PC-3 (cell line): ENCODE measurements at regions not wholly inside any gene's neighbourhood (a gene's known extent, or its start where the extent isn't known, plus 50 kb on each side); places are given as distances from the start of the nearest gene placed in this dataset.

Experiments
- ATAC-seq: fragments of 200-7000 bp; cut with Tn5 transposase; 2 replicates; pipeline ENCODE4 v1.9.1; 2020; ENCODE audit warnings: mild to moderate bottlenecking, moderate library complexity
- BruUV-seq: library from RNA; stranded (reverse); fragments of 400-500 nt; replicated peaks from 2 replicates; lab custom pipeline; 2021; lab: Mats Ljungman, UMichigan
- CTCF ChIA-PET: fragments of 300-600 bp; sonication (Branson Sonifier 250); formaldehyde crosslinking; loops from one replicate; lab custom pipeline; 2022; ENCODE audit warnings: antibody characterized with exemption; lab: Charles Lee
- POLR2A ChIA-PET: fragments of 300-600 bp; sonication (Branson Sonifier 250); formaldehyde crosslinking; loops from one replicate; lab custom pipeline; 2022; ENCODE audit warnings: antibody characterized with exemption; ENCODE audit not compliant: unreplicated experiment; lab: Charles Lee
- DNase-seq: peaks from one replicate; pipeline ENCODE4 v3.0.0-alpha.2; 2015
- H2AFZ ChIP-seq: fragments of 300-600 bp; sonication (generic); 2 replicates; pipeline ENCODE4 v1.6.0; 2016; ENCODE audit warnings: antibody characterized with exemption, low read length
- H3F3A ChIP-seq: fragments of 300-600 bp; sonication (generic); one replicate; pipeline ENCODE4 v1.6.0; 2017; ENCODE audit warnings: antibody characterized with exemption, low read length, control low read depth, mild to moderate bottlenecking; ENCODE audit not compliant: unreplicated experiment
- H3K27ac ChIP-seq: fragments of 300-600 bp; sonication (generic); 2 replicates; pipeline ENCODE4 v1.5.1; 2016; ENCODE audit warnings: mild to moderate bottlenecking, low read length
- H3K27me3 ChIP-seq: fragments of 300-600 bp; sonication (generic); 2 replicates; pipeline ENCODE4 v1.6.1; 2016; ENCODE audit warnings: low read length, mixed read lengths
- H3K36me3 ChIP-seq: fragments of 300-600 bp; sonication (generic); 2 replicates; pipeline ENCODE4 v1.6.1; 2016; ENCODE audit warnings: low read depth, mixed run types, low read length, mixed read lengths
- H3K4me1 ChIP-seq: fragments of 300-600 bp; sonication (generic); 2 replicates; pipeline ENCODE4 v1.5.1; 2016; ENCODE audit warnings: low read length; ENCODE audit not compliant: insufficient read depth
- H3K4me2 ChIP-seq: fragments of 300-600 bp; sonication (generic); 2 replicates; pipeline ENCODE4 v1.6.0; 2016; ENCODE audit warnings: low read length
- H3K4me3 ChIP-seq: fragments of 300-600 bp; sonication (generic); 2 replicates; pipeline ENCODE4 v1.5.1; 2016; ENCODE audit warnings: mild to moderate bottlenecking, low read length, mixed read lengths
- H3K79me2 ChIP-seq: fragments of 300-600 bp; sonication (generic); 2 replicates; pipeline ENCODE4 v1.6.1; 2017; ENCODE audit warnings: low read length, mixed read lengths
- H3K9ac ChIP-seq: fragments of 300-600 bp; sonication (generic); 2 replicates; pipeline ENCODE4 v1.6.0; 2016; ENCODE audit warnings: mild to moderate bottlenecking, low read length
- H3K9me2 ChIP-seq: fragments of 300-600 bp; sonication (generic); replicated peaks from 2 replicates; pipeline ENCODE4 v1.6.1; 2016; ENCODE audit warnings: mixed run types, low read length, mixed read lengths
- H3K9me3 ChIP-seq: fragments of 300-600 bp; sonication (generic); 2 replicates; pipeline ENCODE4 v1.6.1; 2016; ENCODE audit warnings: low read length, mixed read lengths
- H4K20me1 ChIP-seq: fragments of 300-600 bp; sonication (generic); 2 replicates; pipeline ENCODE4 v1.6.1; 2016; ENCODE audit warnings: low read length, mixed read lengths
- CTCF ChIP-seq: fragments of 300-600 bp; sonication (generic); conservative IDR thresholded peaks from 2 replicates; pipeline ENCODE4 v1.5.1; 2017; ENCODE audit warnings: antibody characterized with exemption, low read depth, mild to moderate bottlenecking, low read length
- EZH2 ChIP-seq: fragments of 300-600 bp; sonication (generic); IDR thresholded peaks from one replicate; pipeline ENCODE4 v1.6.1; 2017; ENCODE audit warnings: antibody characterized with exemption, mild to moderate bottlenecking, low read length; ENCODE audit not compliant: unreplicated experiment
- EZH2phosphoT487 ChIP-seq: fragments of 300-600 bp; sonication (generic); IDR thresholded peaks from 2 replicates; pipeline ENCODE4 v1.6.1; 2018; ENCODE audit warnings: mild to moderate bottlenecking, antibody characterized with exemption, low read length, borderline replicate concordance
- intact Hi-C: fragments of 100-400 bp; cut with micrococcal nuclease; formaldehyde crosslinking; loops from 2 replicates; pipeline ENCODE4 v1.9.0; 2023

- H3K9ac ChIP-seq = peak overlapping the region; percentile 45
- intact Hi-C loops = no loop called here
- no peaks in the 10 kb centered on the region for H3K9me3 ChIP-seq
- TF ChIP-seq CTCF = no peak
- TF ChIP-seq EZH2phosphoT487 = no peak
- no peak for TF ChIP-seq EZH2
- ATAC-seq (no peak), DNase-seq (no peak)
- POLR2A ChIA-PET = no interaction called here
- H4K20me1 ChIP-seq = no peaks in the 10 kb centered on the region
- peaks cover 34% of the 10 kb centered on the region for H3K4me1 ChIP-seq
- H3K4me2 ChIP-seq = no peak overlapping the region
- no peaks in the 10 kb centered on the region for H3K9me2 ChIP-seq
- H3K27ac ChIP-seq = peak overlapping the region; percentile 99
- no peaks in the 10 kb centered on the region for H3K79me2 ChIP-seq
- peaks cover 3% of the 10 kb centered on the region for H3F3A ChIP-seq
- BruUV-seq = no TSS peak
- no peak overlapping the region for H3K4me3 ChIP-seq
- no peaks in the 10 kb centered on the region for H3K27me3 ChIP-seq
- H2AFZ ChIP-seq = no peak overlapping the region
- CTCF ChIA-PET = no interaction called here
- H3K36me3 ChIP-seq = no peaks in the 10 kb centered on the region
Measured at GRCh38 chr9:4923141-4923540, 61.9 kb upstream of the JAK2 start.

- Histone ChIP-seq H3K36me3 (no peaks in the 10 kb centered on the region), H3K79me2 (no peaks in the 10 kb centered on the region), H3K4me3 (no peak overlapping the region), H3K9ac (no peak overlapping the region), H3K4me1 (peaks cover 34% of the 10 kb centered on the region), H3K27ac (peak overlapping the region; percentile 99), H3K9me3 (no peaks in the 10 kb centered on the region), H3K4me2 (no peak overlapping the region), H3K9me2 (no peaks in the 10 kb centered on the region), H3K27me3 (no peaks in the 10 kb centered on the region), H3F3A (peaks cover 3% of the 10 kb centered on the region), H2AFZ (no peak overlapping the region), H4K20me1 (no peaks in the 10 kb centered on the region)
- ChIA-PET POLR2A (no interaction called here), CTCF (no interaction called here)
- DNase-seq (peak; percentile 53), ATAC-seq (peak; percentile 45; the same call in 1 of the 2 replicates)
- TF ChIP-seq EZH2phosphoT487 (no peak), EZH2 (no peak), CTCF (peak; percentile 74)
- intact Hi-C loops = loop anchor here (1.0 to 2.0 kb wide), 2 partner anchors 75 to 162 kb away; no protein-coding TSS in a partner anchor
- BruUV-seq = no TSS peak
Measured at GRCh38 chr9:4923580-4924544, 61.2 kb upstream of the JAK2 start.

GRCh38 chr9:4926239-4926638, 58.8 kb upstream of the JAK2 start:
- intact Hi-C loops = loop anchor here (2.0 kb wide), 1 partner anchor 61 kb away; no protein-coding TSS in a partner anchor
- H4K20me1 ChIP-seq = no peaks in the 10 kb centered on the region
- BruUV-seq = no TSS peak
- H3K27me3 ChIP-seq = no peaks in the 10 kb centered on the region
- CTCF ChIA-PET = no interaction called here
- TF ChIP-seq CTCF (no peak), EZH2phosphoT487 (no peak), EZH2 (no peak)
- no peaks in the 10 kb centered on the region for H3K36me3 ChIP-seq
- H3K4me2 ChIP-seq = no peak overlapping the region
- peaks cover 49% of the 10 kb centered on the region for H3K4me1 ChIP-seq
- no peak overlapping the region for H3K4me3 ChIP-seq
- no peaks in the 10 kb centered on the region for H3K9me3 ChIP-seq
- POLR2A ChIA-PET = no interaction called here
- no peak overlapping the region for H3K9ac ChIP-seq
- no peak for DNase-seq
- no peaks in the 10 kb centered on the region for H3K9me2 ChIP-seq
- no peaks in the 10 kb centered on the region for H3K79me2 ChIP-seq
- no peak for ATAC-seq
- H3K27ac ChIP-seq = no peak overlapping the region
- no peak overlapping the region for H2AFZ ChIP-seq
- peaks cover 3% of the 10 kb centered on the region for H3F3A ChIP-seq
